ENCODE measurements at regions not wholly inside any gene's neighbourhood (a gene's known extent, or its start where the extent isn't known, plus 50 kb on each side); places are given as distances from the start of the nearest gene placed in this dataset.
A peak's percentile ranks its signal among the peaks of the same experiment; 100 is the strongest.
"Not testable (repeated sequence)": the region's sequence is repeated elsewhere in the genome, so short reads cannot be mapped to it uniquely, and the experiment has no call there.

DNA sequence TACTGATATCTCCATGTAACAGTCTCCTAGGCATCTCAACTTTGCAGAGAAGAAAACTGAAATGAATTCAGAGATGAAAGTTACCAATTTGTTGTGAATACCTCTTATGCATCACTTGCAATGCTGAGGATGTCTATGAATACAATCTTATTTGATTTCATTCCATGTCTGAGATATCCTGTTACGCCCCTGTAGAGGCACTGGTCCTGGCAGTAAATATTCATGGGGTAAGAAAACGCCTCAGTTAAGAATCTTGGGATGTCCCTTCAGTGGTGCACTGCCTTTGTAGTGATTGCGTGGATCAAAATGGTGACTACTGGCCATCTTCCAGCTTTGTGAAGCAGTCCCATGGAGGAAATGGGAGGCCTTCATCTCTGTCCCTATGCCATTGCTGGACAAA is 229.1 kb upstream of the C9orf72 start:
- DNase-seq (ENCODE audit: low read depth), result no peak

DNA sequence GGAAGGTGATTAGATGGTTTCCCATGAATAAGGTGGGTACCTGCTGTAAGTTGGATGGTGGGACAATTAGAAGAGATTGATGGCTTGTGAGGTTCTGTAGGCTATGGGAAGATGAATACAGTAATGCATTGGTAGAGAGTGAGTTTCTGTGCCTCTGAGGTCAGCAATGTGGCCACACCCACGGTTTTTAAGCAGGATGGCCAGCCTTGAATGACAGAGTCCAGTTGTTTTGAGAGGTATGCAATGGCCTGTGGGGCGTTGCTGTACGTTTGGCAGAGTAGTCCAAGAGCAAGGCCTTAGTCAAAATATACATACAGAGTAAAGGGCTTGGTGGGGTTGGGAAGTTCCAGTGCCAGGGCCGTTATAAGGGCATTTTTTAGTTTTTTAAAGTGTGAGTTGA is 235.6 kb upstream of the C9orf72 start:
- no peak for DNase-seq (ENCODE audit: low read depth)

DNA sequence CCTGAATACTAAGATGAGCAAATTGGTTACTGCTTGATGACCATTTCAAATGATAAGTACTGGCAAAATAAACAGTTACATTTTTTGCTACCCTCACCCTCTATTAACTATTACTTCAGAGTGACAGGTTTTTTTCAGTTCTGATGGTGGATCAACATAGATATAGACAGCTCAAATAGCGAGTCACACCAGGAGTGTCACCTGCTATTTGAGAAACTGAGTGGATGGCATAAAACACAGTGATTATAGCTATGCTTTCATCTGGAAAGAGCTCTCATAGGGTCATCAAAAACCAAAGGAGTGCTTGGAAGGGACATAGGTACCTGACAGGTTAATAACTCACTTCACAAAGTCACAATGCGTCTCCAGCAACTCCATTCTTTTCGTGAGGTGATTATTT is 244.5 kb upstream of the C9orf72 start:
- no peak for DNase-seq (ENCODE audit: low read depth)

DNA sequence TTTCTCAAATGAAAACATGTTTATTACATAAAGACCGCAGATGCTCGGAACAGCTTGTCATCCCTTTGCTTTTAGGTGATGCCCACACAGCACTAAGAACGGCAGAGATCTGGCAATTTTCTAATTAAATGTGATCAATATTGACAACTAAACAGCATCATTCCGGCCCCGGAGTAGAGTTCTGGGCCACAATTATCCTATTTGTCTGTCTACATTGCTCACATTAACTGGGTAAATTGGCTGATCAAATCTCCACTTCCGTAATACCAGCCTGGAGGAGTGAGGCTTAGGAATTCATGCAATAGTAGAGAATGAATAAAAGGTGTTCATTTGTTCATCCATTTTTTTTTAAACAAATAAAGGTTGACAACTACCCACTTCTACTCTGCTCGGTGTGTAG is 245.1 kb upstream of the C9orf72 start:
- DNase-seq (ENCODE audit: low read depth), result no peak

DNA sequence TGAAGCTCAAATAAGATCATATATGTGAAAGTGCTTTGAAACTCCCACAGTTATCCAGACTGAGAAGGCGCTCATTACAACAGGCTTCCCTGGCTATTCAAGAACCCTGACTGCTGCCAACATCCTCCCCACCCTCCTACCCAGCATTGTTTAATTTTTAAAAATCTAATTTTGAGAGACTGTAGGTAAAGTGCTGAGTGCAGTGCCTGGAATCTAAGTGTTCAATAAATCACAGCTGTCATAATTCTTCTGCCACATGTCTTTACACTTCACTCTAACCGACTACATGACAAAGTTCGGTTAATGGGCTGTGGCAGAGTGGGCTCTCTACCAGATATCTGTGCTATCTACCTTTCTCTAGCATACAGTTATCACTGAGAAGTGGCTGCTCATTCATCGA is 255.6 kb upstream of the C9orf72 start:
- DNase-seq (ENCODE audit: low read depth), result no peak

DNA sequence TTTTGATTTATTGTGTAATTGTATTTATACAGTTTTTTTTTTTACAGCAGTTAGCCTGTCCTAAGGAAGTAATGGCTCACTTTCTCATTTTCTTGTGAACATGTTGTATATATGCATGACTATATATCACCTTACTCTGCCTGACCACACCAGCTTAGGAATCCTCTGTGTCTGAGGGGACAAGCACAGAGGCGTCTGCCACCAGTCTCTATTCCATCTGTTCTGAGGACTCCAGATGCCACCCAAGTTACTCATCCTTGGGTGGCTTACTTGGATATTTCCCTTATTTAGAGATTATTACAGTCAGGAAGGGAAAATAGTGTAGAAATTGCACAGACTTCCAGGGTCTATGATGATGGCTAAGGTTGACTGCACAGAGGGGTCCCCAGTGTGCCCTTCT is 256.3 kb upstream of the C9orf72 start:
- DNase-seq (ENCODE audit: low read depth), result peak; percentile 33

DNA sequence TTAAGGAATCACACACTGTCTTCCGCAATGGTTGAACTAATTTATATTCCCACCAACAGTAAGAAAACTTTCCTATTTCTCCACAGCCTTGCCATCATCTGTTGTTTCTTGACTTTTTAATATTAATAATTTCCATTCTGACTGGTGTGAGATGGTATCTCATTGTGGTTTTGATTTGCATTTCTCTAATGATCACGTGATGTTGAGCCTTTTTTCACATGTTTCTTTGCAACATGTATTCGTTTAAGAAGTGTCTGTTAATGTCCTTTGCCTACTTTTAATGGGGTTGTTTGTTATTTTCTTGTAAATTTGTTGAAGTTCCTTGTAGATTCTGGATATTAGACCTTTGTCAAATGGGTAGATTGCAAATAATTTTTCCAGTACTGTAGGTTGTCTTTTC is 258.8 kb upstream of the C9orf72 start:
- DNase-seq (ENCODE audit: low read depth), result not testable (repeated sequence)

DNA sequence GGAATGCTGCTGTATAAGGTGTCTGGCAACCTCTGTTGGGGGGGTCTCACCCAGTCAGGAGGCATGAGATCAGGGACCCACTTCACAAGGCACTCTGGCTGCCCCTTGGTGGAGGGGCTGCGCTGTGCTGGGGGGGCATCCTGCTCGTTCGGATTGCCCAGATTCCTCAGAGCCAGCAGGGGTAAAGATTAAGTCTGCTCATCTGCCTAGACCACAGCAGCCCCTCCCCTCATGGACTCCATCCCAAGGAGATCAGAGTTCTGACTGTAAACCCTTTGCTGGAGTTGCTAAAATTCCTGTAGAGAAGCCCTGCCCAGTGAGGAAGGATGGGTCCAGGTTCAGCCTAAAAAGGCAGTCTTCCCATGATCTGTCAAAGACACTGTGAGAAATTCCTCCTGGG is 262.0 kb upstream of the C9orf72 start:
- DNase-seq (ENCODE audit: low read depth), result no peak

DNA sequence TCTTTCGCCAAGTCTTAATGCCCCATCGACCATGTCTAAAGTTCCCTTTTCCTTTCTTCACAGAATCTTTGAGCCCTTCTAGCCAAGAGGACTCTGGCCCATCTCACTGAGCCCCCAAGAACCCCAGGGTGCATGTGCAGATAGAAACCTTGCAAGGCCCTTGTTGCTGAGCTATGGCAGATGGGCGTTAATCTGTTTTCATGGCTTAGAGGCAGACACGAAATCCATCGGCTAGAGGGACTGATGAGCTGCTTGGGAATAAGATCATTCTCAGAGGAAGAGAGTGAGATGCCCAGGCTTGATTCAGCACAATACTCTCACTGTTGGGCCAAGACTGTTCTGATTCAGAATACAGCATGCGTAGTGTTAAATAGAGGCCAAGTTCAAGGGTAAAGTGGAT is 262.5 kb upstream of the C9orf72 start:
- no peak for DNase-seq (ENCODE audit: low read depth)

DNA sequence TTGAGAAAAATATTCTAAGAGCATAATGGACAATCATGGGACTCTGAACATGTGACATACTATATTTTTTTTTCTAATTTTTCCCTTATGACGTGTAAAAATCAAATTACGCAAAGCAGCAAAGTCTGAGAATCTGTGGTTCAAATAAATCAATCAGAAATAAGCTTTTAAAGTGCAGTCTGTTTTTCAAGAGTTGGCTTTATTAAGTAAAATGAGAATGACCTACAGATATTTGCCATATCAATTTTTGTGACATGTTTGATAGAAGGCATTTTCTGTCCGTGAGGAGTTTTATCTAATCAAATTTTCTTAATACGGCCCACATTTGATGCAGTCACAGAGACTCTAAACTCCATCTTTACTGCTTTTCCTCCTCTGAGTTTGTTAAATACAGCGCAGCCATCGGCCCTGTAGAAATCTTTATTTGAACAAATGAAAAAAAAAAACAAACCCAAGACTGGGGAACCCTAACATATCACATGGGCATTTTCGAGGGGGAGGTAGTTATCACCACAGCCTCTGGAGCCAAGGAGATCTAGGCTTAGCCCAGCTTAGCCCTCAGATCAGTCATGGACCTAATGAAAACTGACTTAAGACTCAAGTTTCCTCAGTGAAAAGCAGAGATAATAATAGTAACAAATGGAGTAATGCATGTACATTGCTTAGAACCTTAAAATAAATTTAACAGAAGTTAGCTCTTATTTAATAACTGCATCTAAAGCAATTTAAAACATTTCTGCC is 263.6 kb upstream of the C9orf72 start:
- no peak for DNase-seq (ENCODE audit: low read depth)

DNA sequence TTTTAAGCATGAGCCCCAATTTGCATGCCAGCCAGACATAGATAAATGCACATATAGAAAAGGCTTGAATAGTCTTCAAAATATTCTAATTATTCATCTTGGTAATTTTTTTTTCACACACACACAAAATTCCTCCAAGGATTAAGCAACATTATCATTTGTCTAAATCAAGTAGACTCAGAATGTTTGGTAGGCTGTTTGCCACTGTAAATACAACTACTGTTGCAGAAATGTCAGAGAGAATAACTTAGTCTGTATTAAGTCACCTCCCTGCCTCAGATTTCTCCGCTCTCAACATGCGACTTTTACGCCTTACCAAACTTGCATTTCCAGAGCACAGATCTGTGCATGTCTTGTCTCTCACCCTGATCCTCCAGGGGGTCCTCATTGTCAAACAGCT is 265.6 kb upstream of the C9orf72 start:
- no peak for DNase-seq (ENCODE audit: low read depth)

DNA sequence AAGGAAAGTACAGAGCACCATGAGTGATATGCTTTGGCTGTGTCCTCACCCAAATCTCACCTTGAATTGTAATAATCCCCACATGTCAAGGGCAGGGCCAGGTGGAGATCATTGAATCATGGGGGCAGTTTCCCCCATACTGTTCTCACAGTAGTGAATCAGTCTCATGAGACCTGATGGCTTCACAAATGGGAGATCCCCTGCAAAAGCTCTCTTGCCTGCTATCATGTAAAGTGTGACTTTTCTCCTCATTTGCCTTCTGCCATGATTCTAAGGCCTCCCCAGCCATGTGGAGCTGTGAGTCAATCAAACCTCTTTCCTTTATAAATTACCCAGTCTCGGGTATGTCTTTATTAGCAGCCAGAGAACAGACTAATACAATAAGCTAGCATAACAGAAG is 266.5 kb upstream of the C9orf72 start:
- DNase-seq (ENCODE audit: low read depth), result not testable (repeated sequence)

DNA sequence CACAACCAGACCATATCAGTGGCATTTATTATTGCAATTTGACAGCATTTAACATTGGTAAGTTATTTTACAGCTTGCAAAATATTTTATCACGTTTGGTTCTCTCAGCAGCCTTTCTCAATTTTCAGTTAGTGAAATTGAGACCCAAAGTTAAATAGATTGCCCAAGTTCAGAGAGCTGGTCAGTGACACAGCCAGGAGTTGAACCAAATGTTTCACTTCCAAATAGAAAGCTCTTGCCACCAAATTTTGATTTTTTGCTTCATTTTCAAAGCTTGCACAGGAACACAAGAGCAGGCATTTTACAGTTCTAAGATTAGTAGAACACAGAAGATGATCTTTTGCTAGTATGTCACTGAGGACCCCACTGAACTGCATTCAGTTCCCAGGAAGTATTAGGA is 271.5 kb upstream of the C9orf72 start:
- DNase-seq (ENCODE audit: low read depth), result no peak

DNA sequence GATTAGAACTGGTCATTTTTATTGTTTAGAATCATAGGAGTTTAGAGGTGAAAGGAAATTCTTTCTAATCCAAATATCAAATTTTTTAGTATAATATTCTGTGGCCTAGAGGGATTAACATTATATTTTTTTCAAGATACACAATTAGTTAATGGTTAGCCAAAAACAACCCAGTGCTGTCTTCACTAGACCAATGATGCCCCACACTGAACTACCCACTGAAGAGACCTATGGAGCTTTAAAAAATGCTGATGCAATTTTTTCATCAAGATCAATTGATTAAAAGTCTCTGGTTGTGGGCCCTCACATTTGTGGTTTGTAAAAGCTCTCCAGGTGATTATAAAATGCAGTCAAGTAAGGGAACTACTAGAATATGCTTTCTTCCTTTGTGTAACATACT is 274.1 kb upstream of the C9orf72 start:
- DNase-seq (ENCODE audit: low read depth), result no peak

DNA sequence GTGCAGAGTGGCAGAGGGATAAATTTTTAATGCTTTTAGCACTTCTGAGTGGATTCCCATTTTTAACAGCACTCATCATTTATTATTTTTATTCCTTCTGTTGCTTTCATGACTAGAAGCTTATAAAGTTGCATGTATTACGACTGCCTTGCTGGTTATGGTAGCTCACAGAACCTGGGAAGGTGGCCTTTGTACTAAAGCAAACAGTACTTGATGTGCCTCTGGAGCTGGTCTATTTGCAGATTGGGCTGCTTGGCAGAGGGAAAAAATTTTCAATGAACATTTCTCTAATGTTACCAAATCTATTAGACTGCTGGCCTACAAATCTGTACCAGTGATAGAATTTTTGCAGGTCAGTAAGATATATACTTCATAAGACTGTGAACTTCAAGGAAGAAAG is 274.5 kb upstream of the C9orf72 start:
- no peak for DNase-seq (ENCODE audit: low read depth)

DNA sequence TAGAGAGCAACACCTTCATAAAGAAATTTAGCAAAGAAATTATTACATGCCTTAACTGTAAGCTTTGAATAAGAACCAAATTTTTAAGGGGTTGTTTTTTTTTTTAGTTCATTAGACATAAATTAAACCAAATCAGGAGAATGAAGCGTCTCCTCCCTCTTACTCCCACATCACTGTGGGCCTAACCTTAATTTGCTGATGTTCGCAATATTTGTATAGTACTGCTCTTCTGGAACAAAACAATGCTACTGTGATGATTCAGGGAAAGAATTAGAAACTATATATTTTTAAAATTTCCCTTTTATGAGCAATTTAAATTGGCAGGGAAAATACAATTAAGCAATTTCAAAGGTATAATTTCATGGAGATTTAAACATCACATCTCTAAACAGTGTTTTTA is 275.0 kb upstream of the C9orf72 start:
- DNase-seq (ENCODE audit: low read depth), result no peak

DNA sequence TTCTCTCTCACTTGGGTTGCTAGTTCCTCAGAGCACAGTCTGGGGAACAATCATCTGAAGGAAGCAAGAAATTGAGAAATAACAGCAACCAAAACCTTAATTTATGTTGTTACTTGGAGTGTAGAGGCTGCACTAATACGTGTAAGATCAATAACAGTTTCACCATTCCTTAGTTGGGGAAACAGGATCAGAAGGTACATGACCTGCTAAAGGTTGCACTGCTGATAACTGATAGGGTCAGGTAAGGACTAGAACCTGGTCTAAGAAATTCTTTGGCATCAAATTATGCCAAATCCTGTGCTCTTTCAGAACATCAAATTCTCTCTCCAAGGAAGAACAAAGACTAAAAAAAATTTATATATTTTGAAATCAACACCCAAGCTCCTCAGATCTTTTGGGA is 278.6 kb upstream of the C9orf72 start:
- DNase-seq (ENCODE audit: low read depth), result no peak

DNA sequence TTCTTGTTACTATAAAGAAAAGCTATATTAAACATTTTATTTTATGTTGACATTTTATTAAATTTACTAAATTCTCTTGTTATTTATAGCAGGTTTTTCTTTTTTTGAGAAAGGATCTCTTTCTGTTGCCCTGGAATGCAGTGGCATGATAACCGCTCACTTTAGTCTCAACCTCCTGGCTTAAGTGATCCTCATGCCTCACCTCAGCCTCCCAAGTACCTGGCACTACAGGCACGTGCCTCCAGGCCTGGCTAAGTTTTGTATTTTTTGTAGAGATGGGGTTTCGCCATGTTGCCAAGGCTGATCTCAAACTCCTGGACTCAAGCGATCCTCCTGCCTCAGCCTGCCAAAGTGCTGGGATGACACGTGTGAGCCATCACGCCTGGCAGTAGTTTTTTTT is 280.2 kb upstream of the C9orf72 start:
- no peak for DNase-seq (ENCODE audit: low read depth)

DNA sequence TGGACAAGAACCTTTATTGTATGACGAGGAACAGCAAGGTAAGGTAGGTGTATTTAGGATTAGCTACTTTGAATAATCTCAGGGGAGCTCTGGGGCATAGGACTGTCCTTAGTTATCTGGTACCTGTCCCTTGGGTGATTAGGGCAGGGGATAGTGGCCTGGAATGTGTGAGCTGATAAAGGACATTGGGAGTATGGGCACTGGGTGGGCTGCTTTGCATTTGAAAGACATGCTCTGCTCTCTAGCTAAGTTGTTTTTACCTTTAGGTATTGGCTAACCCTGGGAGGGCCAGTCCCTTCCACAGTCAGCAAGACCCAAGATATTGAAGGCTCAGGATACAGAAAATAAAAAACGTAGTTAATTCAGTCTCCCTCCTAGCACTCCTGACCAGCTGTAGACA is 282.8 kb upstream of the C9orf72 start:
- DNase-seq (ENCODE audit: low read depth), result no peak

DNA sequence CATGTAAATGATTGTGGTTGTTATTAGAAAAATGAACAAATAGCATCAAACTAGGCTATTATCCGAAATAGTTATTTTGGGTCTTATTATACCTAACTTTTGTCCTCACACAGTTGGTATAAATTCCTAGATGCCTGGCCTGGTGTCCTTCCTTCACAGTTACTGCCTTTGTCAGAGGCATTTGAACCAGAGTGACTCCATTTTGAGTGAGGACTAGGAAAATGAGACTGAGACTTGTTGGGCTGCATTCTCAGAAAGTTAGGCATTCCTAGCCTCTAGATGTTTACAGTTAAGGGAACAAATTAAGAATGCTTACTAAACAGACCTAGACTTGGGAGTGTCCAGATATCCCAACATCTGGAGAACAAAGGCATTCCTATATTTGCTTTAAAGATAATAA is 283.5 kb upstream of the C9orf72 start:
- no peak for DNase-seq (ENCODE audit: low read depth)

DNA sequence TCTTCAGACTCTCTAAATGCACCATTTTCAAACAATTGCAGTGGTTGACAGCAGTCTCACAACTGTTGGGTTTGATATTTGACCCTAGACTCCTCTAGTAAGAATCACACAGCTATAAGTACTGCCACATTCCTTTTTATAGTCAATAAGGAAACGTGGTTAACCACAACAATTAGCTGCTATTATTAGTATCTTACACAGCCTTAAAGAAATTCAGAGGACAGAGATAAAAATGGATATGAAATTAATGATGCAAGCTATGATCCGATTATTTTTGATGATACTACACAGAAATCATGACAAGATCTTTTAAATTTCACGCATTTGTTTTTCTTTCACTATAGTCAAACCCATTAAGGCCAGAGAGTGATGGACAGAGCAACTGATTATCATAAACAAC is 288.6 kb upstream of the C9orf72 start:
- peak; percentile 62 for DNase-seq (ENCODE audit: low read depth)

DNA sequence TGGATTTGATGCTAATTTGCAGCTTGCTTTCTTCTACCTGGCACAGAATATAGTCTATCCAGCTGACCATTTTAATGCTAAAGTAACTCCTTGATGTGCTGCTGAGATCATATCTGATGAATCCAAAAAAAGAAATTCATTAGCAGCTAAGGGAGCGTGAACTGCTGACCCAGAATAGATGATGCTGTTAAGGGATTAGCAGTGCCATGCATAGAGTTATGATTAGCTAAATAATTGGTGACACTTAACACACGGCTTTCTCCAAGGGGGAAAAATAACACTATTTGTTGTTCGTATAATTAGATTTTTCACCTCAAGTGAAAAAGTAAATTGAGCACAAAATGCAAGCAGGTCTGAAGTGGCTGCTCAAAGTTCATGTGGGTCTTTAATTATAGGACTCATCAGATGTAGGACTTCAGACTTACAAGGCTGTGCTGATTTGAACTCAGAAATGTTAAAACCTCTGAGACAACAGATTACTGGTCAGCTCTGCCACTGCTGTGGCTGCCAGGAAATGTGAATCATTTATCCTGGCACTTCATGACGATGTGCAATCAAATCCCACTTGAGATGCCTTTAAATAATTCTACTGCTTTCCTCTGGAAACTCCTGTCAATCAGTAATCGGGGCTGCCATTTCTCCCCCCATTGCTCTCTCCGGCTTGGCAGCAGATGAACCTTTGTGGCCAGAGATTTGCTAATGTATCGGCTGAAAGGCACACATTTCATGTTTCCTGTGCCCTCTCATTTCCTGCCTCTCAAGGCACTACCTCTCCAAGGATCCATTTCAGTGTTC is 291.6 kb upstream of the C9orf72 start:
- DNase-seq (ENCODE audit: low read depth), result peak; percentile 76

DNA sequence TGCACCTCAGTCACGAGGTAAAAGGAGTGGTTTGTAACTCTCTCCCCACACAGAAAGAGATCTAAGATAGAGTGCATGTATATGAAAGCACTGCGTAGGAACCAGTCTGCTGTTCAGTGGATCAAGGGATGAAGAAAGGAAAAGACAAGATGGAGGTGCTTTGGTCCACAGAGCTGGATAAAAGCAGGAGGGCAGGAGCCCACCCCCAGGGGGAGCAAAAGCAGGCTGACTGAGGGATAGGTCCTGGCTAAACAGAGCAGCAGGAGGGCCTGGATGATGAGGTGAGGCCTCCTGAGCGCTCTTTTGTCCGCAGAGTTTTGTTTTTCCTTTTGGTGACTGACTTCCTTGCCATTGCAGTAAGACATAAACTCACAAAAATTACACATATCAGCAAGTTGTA is 293.5 kb upstream of the C9orf72 start:
- no peak for DNase-seq (ENCODE audit: low read depth)

Measured in myocyte (in vitro differentiated cells).